ENCODE measurements at regions not wholly inside any gene's neighbourhood (a gene's known extent, or its start where the extent isn't known, plus 50 kb on each side); places are given as distances from the start of the nearest gene placed in this dataset.

- TF ChIP-seq POLR2A (IDR thresholded peaks at IDR 0.05) (no peak), CTCF (IDR thresholded peaks at IDR 0.05) (no peak)
Measured at GRCh38 chr6:15101130-15101529, 144.7 kb upstream of the JARID2 start.
